ENCODE measurements at regions not wholly inside any gene's neighbourhood (a gene's known extent, or its start where the extent isn't known, plus 50 kb on each side); places are given as distances from the start of the nearest gene placed in this dataset.

- peaks cover 4% of the 10 kb centered on the region for H3K4me1 Mint-ChIP-seq
- DNase-seq, result no peak
- H3K27ac Mint-ChIP-seq, result no peak overlapping the region
- H3K27me3 Mint-ChIP-seq (ENCODE audit: low read depth, poor library complexity), result no peaks in the 10 kb centered on the region
- H3K36me3 Mint-ChIP-seq (ENCODE audit: low read depth), result no peaks in the 10 kb centered on the region
- no peak for TF ChIP-seq CTCF (IDR thresholded peaks at IDR 0.05)
- H3K4me3 Mint-ChIP-seq, result no peak overlapping the region
- H3K9me3 Mint-ChIP-seq, result no peaks in the 10 kb centered on the region
Observed at GRCh38 chr2:144198116-144198515, 321.8 kb downstream of the ZEB2 start.

GRCh38 chr2:144194326-144195071 is 325.4 kb downstream of the ZEB2 start:
- H3K27ac Mint-ChIP-seq, result no peak overlapping the region
- H3K36me3 Mint-ChIP-seq (ENCODE audit: low read depth), result no peaks in the 10 kb centered on the region
- TF ChIP-seq CTCF (IDR thresholded peaks at IDR 0.05), result no peak
- no peak overlapping the region for H3K4me3 Mint-ChIP-seq
- H3K9me3 Mint-ChIP-seq, result no peaks in the 10 kb centered on the region
- DNase-seq, result no peak
- no peaks in the 10 kb centered on the region for H3K27me3 Mint-ChIP-seq (ENCODE audit: low read depth, poor library complexity)
- H3K4me1 Mint-ChIP-seq, result no peaks in the 10 kb centered on the region

- Mint-ChIP-seq H3K4me3 (no peak overlapping the region), H3K9me3 (no peaks in the 10 kb centered on the region), H3K4me1 (no peaks in the 10 kb centered on the region), H3K27ac (no peak overlapping the region), H3K27me3 (ENCODE audit: low read depth, poor library complexity) (no peaks in the 10 kb centered on the region), H3K36me3 (ENCODE audit: low read depth) (no peaks in the 10 kb centered on the region)
- DNase-seq, result no peak
- TF ChIP-seq CTCF (IDR thresholded peaks at IDR 0.05), result no peak
Observed at GRCh38 chr2:144190908-144191605, 328.9 kb downstream of the ZEB2 start.

- no peak for DNase-seq
- H3K9me3 Mint-ChIP-seq, result no peaks in the 10 kb centered on the region
- no peaks in the 10 kb centered on the region for H3K4me1 Mint-ChIP-seq
- H3K27ac Mint-ChIP-seq, result no peak overlapping the region
- TF ChIP-seq CTCF (IDR thresholded peaks at IDR 0.05), result no peak
- H3K27me3 Mint-ChIP-seq (ENCODE audit: low read depth, poor library complexity), result no peaks in the 10 kb centered on the region
- H3K4me3 Mint-ChIP-seq, result no peak overlapping the region
- no peaks in the 10 kb centered on the region for H3K36me3 Mint-ChIP-seq (ENCODE audit: low read depth)
Observed at GRCh38 chr2:144183727-144184126, 336.2 kb downstream of the ZEB2 start.

- no peak overlapping the region for H3K27ac Mint-ChIP-seq
- DNase-seq, result no peak
- H3K4me1 Mint-ChIP-seq, result no peaks in the 10 kb centered on the region
- no peak for TF ChIP-seq CTCF (IDR thresholded peaks at IDR 0.05)
- no peaks in the 10 kb centered on the region for H3K9me3 Mint-ChIP-seq
- H3K4me3 Mint-ChIP-seq, result no peak overlapping the region
- H3K27me3 Mint-ChIP-seq (ENCODE audit: low read depth, poor library complexity), result no peaks in the 10 kb centered on the region
- H3K36me3 Mint-ChIP-seq (ENCODE audit: low read depth), result peaks cover 5% of the 10 kb centered on the region
Observed at GRCh38 chr2:144181001-144181400, 338.9 kb downstream of the ZEB2 start.

- Mint-ChIP-seq H3K4me1 (no peaks in the 10 kb centered on the region), H3K27me3 (ENCODE audit: low read depth, poor library complexity) (no peaks in the 10 kb centered on the region)
Observed at GRCh38 chr2:144180131-144180530, 339.8 kb downstream of the ZEB2 start.

More at GRCh38 chr2:144180131-144180530, 339.8 kb downstream of the ZEB2 start:
- H3K9me3 Mint-ChIP-seq, result no peaks in the 10 kb centered on the region
- H3K27ac Mint-ChIP-seq, result no peak overlapping the region
- peaks cover 5% of the 10 kb centered on the region for H3K36me3 Mint-ChIP-seq (ENCODE audit: low read depth)
- no peak for DNase-seq
- H3K4me3 Mint-ChIP-seq, result no peak overlapping the region
- no peak for TF ChIP-seq CTCF (IDR thresholded peaks at IDR 0.05)
